OCI-LY1 (cell line): ENCODE measurements at regions not wholly inside any gene's neighbourhood (a gene's known extent, or its start where the extent isn't known, plus 50 kb on each side); places are given as distances from the start of the nearest gene placed in this dataset.

Experiments
- EZH2 ChIP-seq: fragments of 200-600 bp; sonication (generic), shearing (Covaris generic); IDR thresholded peaks from 2 replicates; pipeline ENCODE4 v1.8.0; 2017; ENCODE audit warnings: borderline replicate concordance, mixed run types, mild to moderate bottlenecking, antibody characterized with exemption, low read length, moderate library complexity, mixed read lengths
- TF ChIP-seq, protein P1 (sequence below): fragments of 200-600 bp; sonication (generic), shearing (Covaris generic); IDR thresholded peaks from 2 replicates; pipeline ENCODE4 v1.5.1; 2017; ENCODE audit warnings: mild to moderate bottlenecking, antibody characterized with exemption, low read length, moderate library complexity, mixed read lengths

DNA sequence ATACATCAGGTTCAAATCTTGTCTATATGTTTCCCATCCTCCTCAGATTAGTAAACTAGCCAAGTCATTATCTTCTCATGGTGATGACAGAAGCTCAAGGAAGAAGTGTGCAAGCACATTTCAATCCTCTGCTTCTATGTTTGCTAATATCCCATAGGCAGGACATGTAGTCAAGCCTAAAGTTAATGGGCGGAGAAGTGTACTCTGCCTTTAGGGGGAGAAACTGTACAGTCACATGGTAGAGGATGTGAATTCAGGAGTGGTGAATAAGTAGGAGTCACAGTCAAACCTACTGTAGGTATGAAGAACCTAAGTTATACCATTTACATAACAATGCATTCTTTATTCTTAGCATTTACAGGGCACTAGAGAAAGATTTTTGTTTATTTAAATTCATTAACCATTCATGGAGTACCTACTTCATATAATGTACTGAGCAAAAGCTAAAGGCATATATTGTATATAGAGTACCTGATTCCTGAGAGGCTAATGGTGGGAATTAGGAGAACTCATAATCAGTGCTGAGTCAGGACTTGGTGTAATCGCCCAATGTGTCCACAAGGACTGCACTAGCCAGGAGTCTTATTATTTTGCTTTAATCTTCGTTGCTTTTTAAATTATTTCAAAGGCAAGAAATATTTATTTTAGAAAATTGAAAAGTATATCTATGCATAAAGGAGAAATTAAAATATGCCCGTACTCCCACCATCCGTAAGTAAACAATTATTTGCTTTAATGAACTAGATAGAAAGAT, 394.3 kb upstream of the ETAA1 start:
- TF ChIP-seq, protein P1, sequence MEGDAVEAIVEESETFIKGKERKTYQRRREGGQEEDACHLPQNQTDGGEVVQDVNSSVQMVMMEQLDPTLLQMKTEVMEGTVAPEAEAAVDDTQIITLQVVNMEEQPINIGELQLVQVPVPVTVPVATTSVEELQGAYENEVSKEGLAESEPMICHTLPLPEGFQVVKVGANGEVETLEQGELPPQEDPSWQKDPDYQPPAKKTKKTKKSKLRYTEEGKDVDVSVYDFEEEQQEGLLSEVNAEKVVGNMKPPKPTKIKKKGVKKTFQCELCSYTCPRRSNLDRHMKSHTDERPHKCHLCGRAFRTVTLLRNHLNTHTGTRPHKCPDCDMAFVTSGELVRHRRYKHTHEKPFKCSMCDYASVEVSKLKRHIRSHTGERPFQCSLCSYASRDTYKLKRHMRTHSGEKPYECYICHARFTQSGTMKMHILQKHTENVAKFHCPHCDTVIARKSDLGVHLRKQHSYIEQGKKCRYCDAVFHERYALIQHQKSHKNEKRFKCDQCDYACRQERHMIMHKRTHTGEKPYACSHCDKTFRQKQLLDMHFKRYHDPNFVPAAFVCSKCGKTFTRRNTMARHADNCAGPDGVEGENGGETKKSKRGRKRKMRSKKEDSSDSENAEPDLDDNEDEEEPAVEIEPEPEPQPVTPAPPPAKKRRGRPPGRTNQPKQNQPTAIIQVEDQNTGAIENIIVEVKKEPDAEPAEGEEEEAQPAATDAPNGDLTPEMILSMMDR, result no peak
- no peak for TF ChIP-seq EZH2
